Sigmoid colon (tissue), 4 donors: ENCODE measurements at regions not wholly inside any gene's neighbourhood (a gene's known extent, or its start where the extent isn't known, plus 50 kb on each side); places are given as distances from the start of the nearest gene placed in this dataset.

Source experiments
- CTCF ChIP-seq, 4 experiments: fragments of 450-650 bp in 3 of 4; fragments of 200-600 bp in 1 of 4; IDR thresholded peaks; one replicate each; pipeline ENCODE4 v1.5.1; 2016 to 2019; ENCODE audit warnings: antibody characterized with exemption in 4 of 4, mild to moderate bottlenecking in 3 of 4, moderate library complexity in 2 of 4
- POLR2A ChIP-seq, 2 donors: fragments of 450-650 bp; IDR thresholded peaks; one replicate each; pipeline ENCODE4 v1.6.1; 2016; ENCODE audit warnings: antibody characterized with exemption in 2 of 2, mild to moderate bottlenecking in 2 of 2, moderate library complexity in 2 of 2
- POLR2AphosphoS5 ChIP-seq, 4 donors: sonication (generic); formaldehyde crosslinking; IDR thresholded peaks; one replicate each; pipeline ENCODE4 v1.6.1; 2017; ENCODE audit warnings: antibody characterized with exemption in 4 of 4

GRCh38 chr6:106724337-106724736 lies 95.0 kb downstream of the QRSL1 start:
- TF ChIP-seq CTCF (IDR thresholded peaks at IDR 0.05) (no peak), POLR2A (IDR thresholded peaks at IDR 0.05) (no peak), POLR2AphosphoS5 (IDR thresholded peaks at IDR 0.05) (no peak)
